Activated CD4-positive, CD25-positive, alpha-beta regulatory T cell treated with anti-CD3 and anti-CD28 coated beads, Interleukin-2, amount 50 U/mL, for 72 hours (primary cell): ENCODE measurements at regions not wholly inside any gene's neighbourhood (a gene's known extent, or its start where the extent isn't known, plus 50 kb on each side); places are given as distances from the start of the nearest gene placed in this dataset.
"Not testable (repeated sequence)": the region's sequence is repeated elsewhere in the genome, so short reads cannot be mapped to it uniquely, and the experiment has no call there.

Experiments used
- DNase-seq: peaks from one replicate; pipeline ENCODE4 v3.0.0; 2021

GRCh38 chr3:135649361-135649760 lies 316.2 kb upstream of the PPP2R3A start:
- DNase-seq: no peak

- no peak for DNase-seq
These were observed 315.2 kb upstream of the PPP2R3A start for GRCh38 chr3:135650309-135650708.

- DNase-seq: no peak
These were observed 313.1 kb upstream of the PPP2R3A start for GRCh38 chr3:135652388-135652787.

- DNase-seq: no peak
These were observed 310.2 kb upstream of the PPP2R3A start for GRCh38 chr3:135655328-135655727.

- not testable (repeated sequence) for DNase-seq
These were observed 307.1 kb upstream of the PPP2R3A start for GRCh38 chr3:135658451-135658850.

- DNase-seq: no peak
These were observed 298.5 kb upstream of the PPP2R3A start for GRCh38 chr3:135667061-135667460.

GRCh38 chr3:135674508-135674907 lies 291.0 kb upstream of the PPP2R3A start:
- DNase-seq: no peak

- DNase-seq: no peak
These were observed 287.1 kb upstream of the PPP2R3A start for GRCh38 chr3:135678386-135678785.

GRCh38 chr3:135688003-135688402 lies 277.5 kb upstream of the PPP2R3A start:
- DNase-seq: no peak

GRCh38 chr3:135690664-135691063 lies 274.9 kb upstream of the PPP2R3A start:
- DNase-seq: no peak

GRCh38 chr3:135691240-135691639 lies 274.3 kb upstream of the PPP2R3A start:
- DNase-seq: no peak

- DNase-seq: no peak
These were observed 271.4 kb upstream of the PPP2R3A start for GRCh38 chr3:135694142-135694541.

GRCh38 chr3:135699741-135700140 lies 265.8 kb upstream of the PPP2R3A start:
- DNase-seq: no peak

GRCh38 chr3:135706758-135707375 lies 258.7 kb upstream of the PPP2R3A start:
- DNase-seq: no peak

- DNase-seq: no peak
These were observed 246.1 kb upstream of the PPP2R3A start for GRCh38 chr3:135719449-135719848.

GRCh38 chr3:135728007-135728721 lies 237.4 kb upstream of the PPP2R3A start:
- no peak for DNase-seq

- no peak for DNase-seq
These were observed 234.0 kb upstream of the PPP2R3A start for GRCh38 chr3:135731546-135731945.

- DNase-seq: no peak
These were observed 228.8 kb upstream of the PPP2R3A start for GRCh38 chr3:135736740-135737139.

- no peak for DNase-seq
These were observed 225.7 kb upstream of the PPP2R3A start for GRCh38 chr3:135739779-135740178.

GRCh38 chr3:135740211-135740610 lies 225.3 kb upstream of the PPP2R3A start:
- DNase-seq: no peak

- no peak for DNase-seq
These were observed 224.8 kb upstream of the PPP2R3A start for GRCh38 chr3:135740751-135741150.

- no peak for DNase-seq
These were observed 213.5 kb upstream of the PPP2R3A start for GRCh38 chr3:135751991-135752390.

GRCh38 chr3:135752851-135753250 lies 212.7 kb upstream of the PPP2R3A start:
- DNase-seq: no peak

GRCh38 chr3:135753506-135753905 lies 212.0 kb upstream of the PPP2R3A start:
- DNase-seq: no peak
